ENCODE measurements at regions not wholly inside any gene's neighbourhood (a gene's known extent, or its start where the extent isn't known, plus 50 kb on each side); places are given as distances from the start of the nearest gene placed in this dataset.
A peak's percentile ranks its signal among the peaks of the same experiment; 100 is the strongest.

GRCh38 chr2:237156031-237156856 is 70.6 kb downstream of the COPS8 start:
- POLR2A ChIA-PET (ENCODE audit: low non-redundant PET) = no interaction called here
- no TSS peak for BruUV-seq (replicated peaks)

GRCh38 chr2:237156857-237157779 is 71.4 kb downstream of the COPS8 start:
- H3K27me3 ChIP-seq (replicated peaks; ENCODE audit: insufficient read depth, low read depth, low read length, poor library complexity) = no peaks in the 10 kb centered on the region
- BruUV-seq (replicated peaks) = no TSS peak
- ChIA-PET CTCF (interaction anchor here (0.7 kb wide), 1 partner anchor 61 kb away, joined by 13 read pairs; no protein-coding TSS in a partner anchor), POLR2A (ENCODE audit: low non-redundant PET) (no interaction called here)
- intact Hi-C loops (cut with micrococcal nuclease; ENCODE audit: unreplicated experiment) = no loop called here
- no peak overlapping the region for H3K4me3 ChIP-seq (ENCODE audit: low read depth, low read length, poor library complexity, severe bottlenecking)
- H3K9me3 ChIP-seq (ENCODE audit: low read depth, low read length, poor library complexity, severe bottlenecking) = no peaks in the 10 kb centered on the region
- no peak overlapping the region for H3K27ac ChIP-seq (ENCODE audit: low read depth, low read length, poor library complexity, severe bottlenecking)
- DNase-seq (ENCODE audit: low spot score) = peak; percentile 24
- H3K4me1 ChIP-seq (ENCODE audit: insufficient read depth, low read length, poor library complexity, severe bottlenecking) = peaks cover 13% of the 10 kb centered on the region
- H3K36me3 ChIP-seq (ENCODE audit: insufficient read depth, low read length, poor library complexity, severe bottlenecking) = no peaks in the 10 kb centered on the region
- TF ChIP-seq EZH2 (IDR thresholded peaks at IDR 0.05; ENCODE audit: borderline replicate concordance, low read depth, low read length, poor library complexity, severe bottlenecking) (no peak), CTCF (conservative IDR thresholded peaks at IDR 0.05; ENCODE audit: low read depth, low read length) (no peak)

More at GRCh38 chr2:237156031-237156856, 70.6 kb downstream of the COPS8 start:
- no peak overlapping the region for H3K4me3 ChIP-seq (ENCODE audit: low read depth, low read length, poor library complexity, severe bottlenecking)
- no peak overlapping the region for H3K27ac ChIP-seq (ENCODE audit: low read depth, low read length, poor library complexity, severe bottlenecking)
- intact Hi-C loops (cut with micrococcal nuclease; ENCODE audit: unreplicated experiment) = no loop called here
- no peaks in the 10 kb centered on the region for H3K9me3 ChIP-seq (ENCODE audit: low read depth, low read length, poor library complexity, severe bottlenecking)
- H3K36me3 ChIP-seq (ENCODE audit: insufficient read depth, low read length, poor library complexity, severe bottlenecking) = no peaks in the 10 kb centered on the region
- CTCF ChIA-PET = no interaction called here
- no peak for TF ChIP-seq CTCF (conservative IDR thresholded peaks at IDR 0.05; ENCODE audit: low read depth, low read length)
- no peak for TF ChIP-seq EZH2 (IDR thresholded peaks at IDR 0.05; ENCODE audit: borderline replicate concordance, low read depth, low read length, poor library complexity, severe bottlenecking)
- DNase-seq (ENCODE audit: low spot score) = no peak
- no peaks in the 10 kb centered on the region for H3K27me3 ChIP-seq (replicated peaks; ENCODE audit: insufficient read depth, low read depth, low read length, poor library complexity)
- H3K4me1 ChIP-seq (ENCODE audit: insufficient read depth, low read length, poor library complexity, severe bottlenecking) = peaks cover 13% of the 10 kb centered on the region

GRCh38 chr2:237157780-237158102 is 72.1 kb downstream of the COPS8 start:
- Histone ChIP-seq H3K4me3 (ENCODE audit: low read depth, low read length, poor library complexity, severe bottlenecking) (no peak overlapping the region), H3K27ac (ENCODE audit: low read depth, low read length, poor library complexity, severe bottlenecking) (no peak overlapping the region), H3K9me3 (ENCODE audit: low read depth, low read length, poor library complexity, severe bottlenecking) (no peaks in the 10 kb centered on the region), H3K4me1 (ENCODE audit: insufficient read depth, low read length, poor library complexity, severe bottlenecking) (peaks cover 13% of the 10 kb centered on the region), H3K27me3 (replicated peaks; ENCODE audit: insufficient read depth, low read depth, low read length, poor library complexity) (no peaks in the 10 kb centered on the region), H3K36me3 (ENCODE audit: insufficient read depth, low read length, poor library complexity, severe bottlenecking) (no peaks in the 10 kb centered on the region)
- BruUV-seq (replicated peaks) = no TSS peak
- TF ChIP-seq EZH2 (IDR thresholded peaks at IDR 0.05; ENCODE audit: borderline replicate concordance, low read depth, low read length, poor library complexity, severe bottlenecking) (no peak), CTCF (conservative IDR thresholded peaks at IDR 0.05; ENCODE audit: low read depth, low read length) (no peak)
- ChIA-PET CTCF (interaction anchor here (0.7 kb wide), 1 partner anchor 60 kb away, joined by 13 read pairs; no protein-coding TSS in a partner anchor), POLR2A (ENCODE audit: low non-redundant PET) (no interaction called here)
- no peak for DNase-seq (ENCODE audit: low spot score)
- intact Hi-C loops (cut with micrococcal nuclease; ENCODE audit: unreplicated experiment) = no loop called here

Data from A673 (cell line).